T47D (cell line): ENCODE measurements at regions not wholly inside any gene's neighbourhood (a gene's known extent, or its start where the extent isn't known, plus 50 kb on each side); places are given as distances from the start of the nearest gene placed in this dataset.
"Not testable (repeated sequence)": the region's sequence is repeated elsewhere in the genome, so short reads cannot be mapped to it uniquely, and the experiment has no call there.

Source experiments
- DNase-seq, 2 experiments: peaks; one replicate each; pipeline versions ENCODE4 v3.0.0 to v3.0.0-alpha.2; 2011 to 2012; ENCODE audit warnings: low read depth in 1 of 2, low spot score in 1 of 2
- JUND ChIP-seq: IDR thresholded peaks from 2 replicates; pipeline ENCODE4 v1.6.1; 2012; ENCODE audit warnings: low read depth
- in situ Hi-C: cut with HindIII; loops from 2 replicates; pipeline ENCODE4 v1.10.0; 2016; ENCODE audit warnings: low sequenced_read_pairs, low pct_unique_long_range_greater_than_20kb

- in situ Hi-C loops: no loop called here
- DNase-seq: peak in 1 of 2 experiments; percentile 74
- TF ChIP-seq JUND: peak; percentile 98
These were observed 839.6 kb upstream of the CDH10 start for GRCh38 chr5:25484391-25484790.

- no peak for DNase-seq
- no peak for TF ChIP-seq JUND
- in situ Hi-C loops: no loop called here
These were observed 836.7 kb upstream of the CDH10 start for GRCh38 chr5:25481463-25481862.

DNA sequence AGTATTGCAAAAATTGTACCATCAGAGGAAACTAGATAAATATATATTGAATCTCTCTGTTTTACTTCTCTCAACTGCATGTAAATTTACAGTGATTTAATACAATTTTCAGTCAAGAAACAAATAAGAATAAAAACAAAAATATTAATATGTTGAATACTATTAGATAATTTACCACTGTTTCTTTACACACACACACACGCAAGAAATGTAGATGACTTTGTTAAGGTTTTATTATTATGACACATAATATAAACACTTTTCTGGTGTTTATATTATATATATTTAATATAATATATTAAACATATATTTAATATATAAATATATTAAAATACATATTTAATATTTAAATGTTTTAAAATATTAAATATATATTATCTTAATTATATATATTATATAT lies 814.3 kb upstream of the CDH10 start:
- TF ChIP-seq JUND: no peak
- no peak for DNase-seq
- in situ Hi-C loops: no loop called here

DNA sequence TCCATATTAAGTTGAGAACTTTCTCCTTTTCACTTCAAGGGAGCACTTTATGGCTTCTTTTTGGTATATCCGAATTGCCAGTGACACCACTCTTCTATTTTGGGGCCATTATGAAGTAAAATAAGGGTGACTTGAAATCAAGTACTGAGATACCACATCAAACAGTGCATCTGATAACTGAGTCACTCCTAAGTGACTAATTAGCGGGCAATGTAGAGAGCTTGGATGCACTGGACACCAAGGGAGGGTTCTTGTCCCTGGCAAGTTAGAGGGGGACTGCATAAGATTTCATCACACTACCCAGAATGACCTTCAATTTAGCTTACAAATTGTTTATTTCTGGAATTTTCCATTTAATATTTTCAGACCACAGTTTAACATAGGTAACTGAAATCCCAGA lies 813.9 kb upstream of the CDH10 start:
- TF ChIP-seq JUND: no peak
- in situ Hi-C loops: no loop called here
- no peak for DNase-seq

DNA sequence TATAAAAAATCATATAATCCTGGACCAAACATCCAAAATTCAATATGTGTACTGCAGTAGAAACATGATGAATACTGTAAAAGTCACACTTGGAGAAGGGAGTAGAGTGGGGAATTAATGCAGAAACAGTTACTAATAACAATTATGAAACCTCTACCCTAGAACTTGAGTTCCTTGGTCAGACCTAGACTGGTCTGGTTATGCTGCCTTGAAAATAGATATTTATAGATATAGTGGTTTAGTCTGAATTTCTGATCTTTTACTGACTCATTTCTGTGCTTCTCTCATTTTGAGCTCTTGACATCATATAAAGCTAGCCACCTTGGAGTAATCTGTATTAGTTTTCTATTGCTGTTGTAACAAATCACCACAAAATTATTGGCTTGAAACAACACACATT lies 808.7 kb upstream of the CDH10 start:
- DNase-seq: no peak
- TF ChIP-seq JUND: no peak
- in situ Hi-C loops: no loop called here

- TF ChIP-seq JUND: no peak
- in situ Hi-C loops: no loop called here
- DNase-seq: no peak
These were observed 806.5 kb upstream of the CDH10 start for GRCh38 chr5:25451294-25451693.

GRCh38 chr5:25448646-25449045 lies 803.9 kb upstream of the CDH10 start:
- DNase-seq: peak in 1 of 2 experiments; percentile 91
- in situ Hi-C loops: no loop called here
- TF ChIP-seq JUND: no peak; the same call in 1 of the 2 replicates

DNA sequence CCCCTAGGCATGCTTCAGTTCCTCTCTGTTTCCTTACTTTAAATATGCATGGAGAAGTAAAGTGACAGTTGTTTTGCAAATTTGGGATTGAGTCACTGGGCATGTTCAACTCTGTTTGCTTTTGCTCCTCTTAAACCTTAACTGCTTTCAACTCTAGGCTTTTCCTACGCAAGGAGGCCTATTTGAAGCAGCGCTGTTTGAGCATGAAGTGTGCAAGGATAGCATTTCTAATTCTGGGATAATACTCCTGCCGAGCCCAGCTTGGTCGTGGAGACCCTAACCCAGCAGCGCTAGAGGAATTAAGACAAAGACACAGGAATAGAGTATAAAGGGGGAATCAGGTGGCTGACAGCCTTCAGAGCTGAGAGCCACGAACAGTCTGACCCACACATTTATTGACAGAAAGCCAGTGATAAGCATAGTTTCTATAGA lies 803.4 kb upstream of the CDH10 start:
- DNase-seq: peak in 1 of 2 experiments; percentile 81
- in situ Hi-C loops: no loop called here
- peak; percentile 37; the same call in 1 of the 2 replicates for TF ChIP-seq JUND

DNA sequence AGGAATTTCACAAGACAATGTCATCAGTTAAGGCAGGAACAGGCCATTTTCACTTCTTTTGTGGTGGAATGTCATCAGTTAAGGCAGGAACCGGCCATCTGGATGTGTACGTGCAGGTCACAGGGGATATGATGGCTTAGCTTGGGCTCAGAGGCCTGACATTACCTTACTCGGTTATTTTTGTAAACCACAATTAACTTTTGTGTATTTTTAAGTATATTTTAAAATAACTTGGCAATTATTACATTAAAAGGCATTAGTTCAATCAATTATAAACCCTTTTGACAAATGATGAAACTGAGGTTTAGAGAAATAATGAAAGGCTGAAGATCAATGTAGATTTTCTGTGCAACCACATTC lies 801.3 kb upstream of the CDH10 start:
- DNase-seq, in situ Hi-C loops: not testable (repeated sequence)

GRCh38 chr5:25445381-25446060 lies 800.7 kb upstream of the CDH10 start:
- DNase-seq, in situ Hi-C loops: not testable (repeated sequence)

- TF ChIP-seq JUND: no peak
- DNase-seq: no peak
- in situ Hi-C loops: no loop called here
These were observed 799.9 kb upstream of the CDH10 start for GRCh38 chr5:25444697-25445096.

GRCh38 chr5:25441810-25442209 lies 797.0 kb upstream of the CDH10 start:
- no peak for TF ChIP-seq JUND
- no peak for DNase-seq
- in situ Hi-C loops: no loop called here

DNA sequence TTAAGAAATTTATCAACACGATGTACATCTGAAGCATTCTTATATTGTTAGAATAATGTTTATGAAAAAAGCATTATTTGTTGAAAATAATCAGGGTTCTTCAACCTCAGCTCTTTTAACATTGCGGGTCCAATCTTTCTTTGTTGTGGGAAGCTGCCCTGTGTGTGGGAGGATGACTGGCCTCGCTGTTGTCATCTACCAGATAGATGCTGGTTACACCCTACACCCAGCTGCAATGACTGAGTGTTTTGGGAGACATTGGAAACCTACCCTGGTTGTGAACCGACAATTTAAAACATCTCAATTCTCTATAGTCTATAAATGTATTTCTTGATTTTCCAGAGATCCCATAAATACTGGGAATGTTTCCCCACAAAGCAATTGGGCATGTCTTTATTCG lies 794.2 kb upstream of the CDH10 start:
- in situ Hi-C loops: no loop called here
- no peak for TF ChIP-seq JUND
- no peak for DNase-seq

DNA sequence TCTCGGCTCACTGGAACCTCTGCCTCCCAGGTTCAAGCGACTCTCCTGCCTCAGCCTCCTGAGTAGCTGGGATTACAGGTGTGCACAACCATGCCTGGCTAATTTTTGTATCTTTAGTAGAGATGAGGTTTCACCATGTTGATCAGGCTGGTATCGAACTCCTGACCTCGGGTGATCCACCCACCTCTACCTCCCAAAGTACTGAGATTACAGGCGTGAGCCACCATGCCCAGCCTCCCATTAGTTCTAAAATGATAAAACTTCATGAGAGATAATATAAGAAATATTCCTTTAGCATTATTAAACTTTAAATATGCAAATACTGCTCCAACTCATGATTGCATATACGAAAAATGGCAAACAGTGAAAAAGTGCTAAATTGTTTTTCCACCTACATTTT lies 793.6 kb upstream of the CDH10 start:
- DNase-seq, in situ Hi-C loops: not testable (repeated sequence)

DNA sequence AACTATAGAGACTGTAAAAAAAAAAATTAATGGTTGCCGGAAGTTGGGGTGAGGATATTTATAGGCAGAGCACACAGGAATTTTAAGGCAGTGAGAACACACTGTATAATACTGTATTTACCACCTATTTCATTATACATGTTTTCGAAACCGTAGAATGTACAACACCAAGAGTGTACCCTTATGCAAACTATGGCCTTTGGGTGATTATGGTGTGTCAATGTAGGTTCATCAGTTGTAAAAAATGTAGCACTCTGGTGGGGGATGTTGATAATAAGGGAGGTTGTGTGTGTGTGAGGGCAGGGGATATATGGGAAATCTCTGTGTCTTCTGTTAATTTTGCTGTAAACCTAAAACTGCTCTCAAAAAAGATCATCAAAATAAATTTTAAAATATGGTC lies 791.7 kb upstream of the CDH10 start:
- TF ChIP-seq JUND: no peak
- no peak for DNase-seq
- in situ Hi-C loops: no loop called here
